D721Med (cell line): ENCODE measurements at regions not wholly inside any gene's neighbourhood (a gene's known extent, or its start where the extent isn't known, plus 50 kb on each side); places are given as distances from the start of the nearest gene placed in this dataset.
"Not testable (repeated sequence)": the region's sequence is repeated elsewhere in the genome, so short reads cannot be mapped to it uniquely, and the experiment has no call there.

Experiments
- DNase-seq: peaks from one replicate; pipeline ENCODE4 v3.0.0; 2011; ENCODE audit warnings: low spot score; ENCODE audit not compliant: insufficient read length
- FAIRE-seq: peaks from 2 replicates; lab custom pipeline; 2011; peaks lifted over from hg19 to GRCh38; lab: Jason Lieb, UNC
- TF ChIP-seq, protein P1 (sequence below): IDR thresholded peaks from 2 replicates; pipeline ENCODE4 v1.5.1; 2012; ENCODE audit warnings: mild to moderate bottlenecking, control low read depth; ENCODE audit not compliant: insufficient read depth; ENCODE audit errors: missing control alignments

DNA sequence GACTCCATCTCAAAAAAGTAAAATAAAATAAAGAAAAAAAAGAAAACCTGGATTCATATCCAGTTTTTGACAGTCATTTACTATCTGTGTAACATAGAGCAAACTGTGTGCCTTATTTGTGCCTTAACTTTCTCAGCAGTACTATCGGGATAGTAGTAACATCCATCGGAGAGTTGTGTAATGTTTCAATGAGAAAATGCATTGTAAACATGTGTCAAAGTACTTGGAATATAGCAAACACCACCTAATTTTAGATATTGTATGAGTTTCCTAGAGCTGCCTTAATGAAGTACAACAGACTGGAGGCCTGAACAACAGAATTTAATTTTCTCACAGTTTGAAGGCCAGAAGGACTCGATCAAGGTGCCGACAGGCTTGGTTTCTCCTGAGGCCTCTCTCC lies 81.3 kb upstream of the CDC42EP3 start:
- DNase-seq (no peak), FAIRE-seq (no peak)
- TF ChIP-seq, protein P1, sequence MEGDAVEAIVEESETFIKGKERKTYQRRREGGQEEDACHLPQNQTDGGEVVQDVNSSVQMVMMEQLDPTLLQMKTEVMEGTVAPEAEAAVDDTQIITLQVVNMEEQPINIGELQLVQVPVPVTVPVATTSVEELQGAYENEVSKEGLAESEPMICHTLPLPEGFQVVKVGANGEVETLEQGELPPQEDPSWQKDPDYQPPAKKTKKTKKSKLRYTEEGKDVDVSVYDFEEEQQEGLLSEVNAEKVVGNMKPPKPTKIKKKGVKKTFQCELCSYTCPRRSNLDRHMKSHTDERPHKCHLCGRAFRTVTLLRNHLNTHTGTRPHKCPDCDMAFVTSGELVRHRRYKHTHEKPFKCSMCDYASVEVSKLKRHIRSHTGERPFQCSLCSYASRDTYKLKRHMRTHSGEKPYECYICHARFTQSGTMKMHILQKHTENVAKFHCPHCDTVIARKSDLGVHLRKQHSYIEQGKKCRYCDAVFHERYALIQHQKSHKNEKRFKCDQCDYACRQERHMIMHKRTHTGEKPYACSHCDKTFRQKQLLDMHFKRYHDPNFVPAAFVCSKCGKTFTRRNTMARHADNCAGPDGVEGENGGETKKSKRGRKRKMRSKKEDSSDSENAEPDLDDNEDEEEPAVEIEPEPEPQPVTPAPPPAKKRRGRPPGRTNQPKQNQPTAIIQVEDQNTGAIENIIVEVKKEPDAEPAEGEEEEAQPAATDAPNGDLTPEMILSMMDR = no peak

DNA sequence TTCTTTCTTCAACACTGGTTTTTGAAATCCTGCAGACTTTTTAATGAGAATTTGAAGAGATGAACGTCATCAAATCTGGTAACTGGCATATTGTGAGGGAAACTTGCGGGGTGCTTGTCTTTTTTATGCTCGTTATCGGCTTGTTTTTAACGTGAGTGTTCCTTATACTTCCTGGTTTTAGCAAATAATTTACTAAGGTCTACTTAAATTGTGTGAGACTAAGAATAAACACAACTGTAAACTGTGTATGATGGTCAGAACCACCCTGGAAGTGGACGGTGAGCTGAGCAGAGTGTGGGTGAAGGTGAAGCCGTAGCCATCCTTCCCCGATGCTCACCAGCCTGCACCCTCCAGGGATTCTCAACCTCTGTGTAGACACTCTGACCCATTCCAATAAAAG lies 82.3 kb upstream of the CDC42EP3 start:
- DNase-seq (no peak), FAIRE-seq (no peak)
- TF ChIP-seq, protein P1 = no peak

DNA sequence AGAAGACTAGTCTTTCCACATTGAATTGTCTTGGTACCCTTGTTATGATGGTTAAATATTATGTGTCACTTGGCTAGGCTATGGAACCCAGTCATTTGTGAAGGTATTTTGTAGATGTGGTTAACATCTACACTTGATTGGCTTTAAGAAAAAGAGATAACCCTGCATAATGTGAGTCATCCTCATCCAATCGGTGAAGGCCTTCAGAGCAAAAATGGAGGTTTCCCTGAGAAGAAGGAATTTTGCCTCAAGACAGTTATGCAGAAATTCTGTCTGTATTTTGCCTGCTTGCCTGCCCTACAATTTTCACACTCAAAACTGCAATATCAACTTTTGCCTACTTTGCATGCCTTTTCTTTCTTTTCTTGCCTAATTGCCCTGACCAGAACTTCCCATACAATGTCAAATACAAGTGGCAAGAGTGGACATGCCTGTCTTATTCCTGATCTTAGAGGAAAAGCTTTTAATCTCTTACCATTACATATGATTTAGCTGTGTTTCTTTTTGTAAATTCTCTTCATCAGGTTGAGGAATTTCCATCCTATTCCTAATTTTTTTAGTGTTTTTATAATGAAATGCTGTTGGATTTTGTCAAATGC lies 84.6 kb upstream of the CDC42EP3 start:
- not testable (repeated sequence) for DNase-seq, FAIRE-seq

DNA sequence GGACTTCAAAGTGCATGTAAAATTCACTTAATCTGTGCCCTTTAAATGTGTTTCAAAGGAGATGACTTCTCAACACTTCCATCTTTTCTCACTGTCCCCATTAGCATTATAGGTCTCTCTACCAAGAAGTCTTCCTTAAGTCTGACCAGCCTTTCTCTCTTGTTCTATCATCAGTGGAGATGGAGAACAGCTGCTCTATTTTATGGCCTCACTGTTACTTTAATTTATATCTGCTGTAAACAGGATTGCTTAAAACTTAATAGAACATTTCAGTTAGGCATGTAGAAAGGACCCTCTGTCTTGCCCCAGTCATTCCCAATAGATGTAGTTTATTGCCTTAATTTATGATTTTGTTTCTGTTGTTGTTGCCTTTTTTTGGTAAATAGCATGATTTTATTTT lies 86.0 kb upstream of the CDC42EP3 start:
- FAIRE-seq = not testable (repeated sequence)

DNA sequence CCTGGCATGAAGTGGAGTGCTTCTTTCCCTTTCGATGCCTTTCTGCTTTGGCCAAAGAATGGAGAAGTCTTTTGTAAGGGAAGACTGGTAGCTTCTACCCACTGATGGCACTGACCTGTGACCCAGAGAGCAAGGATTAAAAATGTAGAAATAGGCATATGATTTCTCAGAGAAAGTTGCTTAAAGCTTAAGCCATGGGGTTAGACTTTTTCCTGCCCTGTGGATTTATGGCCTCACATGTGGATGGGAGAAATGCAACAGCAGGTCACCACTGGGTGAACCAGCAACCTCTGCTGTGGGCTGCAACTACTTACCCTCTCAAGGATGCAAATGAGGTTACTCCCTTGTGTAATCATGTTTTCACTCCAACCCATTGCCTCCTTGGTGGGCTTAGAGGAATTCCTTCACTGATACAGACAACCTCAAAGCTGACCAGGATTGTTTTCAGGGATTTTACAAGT lies 86.7 kb upstream of the CDC42EP3 start:
- FAIRE-seq, DNase-seq: not testable (repeated sequence)

More for the DNA sequence above, 86.0 kb upstream of the CDC42EP3 start:
- not testable (repeated sequence) for DNase-seq

DNA sequence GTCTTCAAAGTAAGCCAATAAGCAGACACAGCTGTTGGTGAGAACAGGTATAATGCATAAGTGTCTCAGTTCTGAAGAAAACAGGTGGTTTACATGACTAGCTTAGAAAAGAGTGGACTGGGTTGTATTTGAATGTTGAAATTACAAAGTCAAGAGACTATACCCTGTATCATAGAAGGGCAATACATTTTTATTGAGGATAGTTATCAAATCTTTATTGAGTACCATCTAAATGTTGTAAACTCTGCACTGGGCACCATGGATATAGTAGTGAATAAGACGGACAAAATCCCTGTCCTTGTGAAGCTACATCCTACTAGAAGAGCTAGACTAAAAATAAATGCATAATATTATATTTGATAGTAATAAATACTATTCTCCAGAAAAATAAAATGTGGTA lies 88.5 kb upstream of the CDC42EP3 start:
- FAIRE-seq, DNase-seq: not testable (repeated sequence)

DNA sequence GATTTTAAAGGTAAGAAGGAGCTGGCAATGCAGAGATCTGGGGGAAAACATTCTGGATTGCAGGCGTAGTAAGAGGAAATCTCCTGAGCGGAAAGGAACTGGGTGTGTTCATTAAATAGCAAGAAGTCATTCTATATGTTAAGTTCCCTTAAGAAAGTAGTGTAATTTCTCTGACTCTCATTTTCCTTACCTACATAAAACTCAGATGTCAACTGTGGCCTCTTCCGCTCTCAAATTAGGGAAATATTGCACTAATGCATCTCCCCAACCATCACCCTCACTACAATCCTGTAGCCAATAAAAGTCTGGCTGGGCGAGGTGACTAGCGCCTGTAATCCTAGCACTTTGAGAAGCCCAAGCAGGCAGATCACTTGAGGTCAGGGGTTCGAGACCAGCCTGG lies 89.0 kb upstream of the CDC42EP3 start:
- DNase-seq (no peak), FAIRE-seq (no peak)

DNA sequence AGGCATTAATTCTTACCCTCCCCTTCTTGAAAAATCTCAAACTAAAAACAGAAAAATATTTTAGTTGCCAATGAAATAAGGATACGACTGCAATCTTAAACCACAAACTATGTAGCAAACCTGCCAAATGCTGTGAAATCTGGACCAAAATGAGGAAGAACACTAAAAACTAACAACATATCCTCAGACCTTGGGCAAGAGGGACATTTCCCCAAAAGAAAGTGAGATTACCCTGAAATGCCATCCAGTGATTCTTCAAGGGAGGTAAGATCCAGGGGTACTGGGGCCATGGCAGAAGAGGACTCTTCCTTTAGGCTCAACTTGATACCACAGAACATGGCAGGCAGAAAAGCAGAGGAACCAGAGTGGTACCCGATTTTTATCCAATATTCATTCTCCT lies 90.8 kb upstream of the CDC42EP3 start:
- DNase-seq, FAIRE-seq: not testable (repeated sequence)

More for the DNA sequence above, 89.0 kb upstream of the CDC42EP3 start:
- TF ChIP-seq, protein P1 = no peak

DNA sequence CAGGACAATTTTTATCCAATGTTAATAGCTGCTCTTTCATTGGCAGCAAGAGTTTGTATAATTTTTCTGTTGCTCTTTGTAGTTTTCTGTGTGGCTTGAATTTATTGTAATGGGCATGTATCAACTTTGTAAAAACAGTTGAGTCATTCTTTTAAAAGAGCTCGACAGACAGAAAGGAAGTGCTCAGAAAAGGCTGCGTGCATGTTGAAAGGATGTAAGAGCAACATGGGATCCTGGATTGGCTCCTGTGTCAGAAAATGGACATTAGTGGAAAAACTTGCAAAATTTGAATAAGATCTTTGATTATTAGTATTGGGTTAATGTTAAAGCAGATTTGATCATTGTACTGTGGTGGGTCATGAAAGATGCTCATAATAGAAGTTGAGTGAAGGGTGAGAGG lies 93.3 kb upstream of the CDC42EP3 start:
- FAIRE-seq (no peak), DNase-seq (no peak)
- TF ChIP-seq, protein P1 = no peak

DNA sequence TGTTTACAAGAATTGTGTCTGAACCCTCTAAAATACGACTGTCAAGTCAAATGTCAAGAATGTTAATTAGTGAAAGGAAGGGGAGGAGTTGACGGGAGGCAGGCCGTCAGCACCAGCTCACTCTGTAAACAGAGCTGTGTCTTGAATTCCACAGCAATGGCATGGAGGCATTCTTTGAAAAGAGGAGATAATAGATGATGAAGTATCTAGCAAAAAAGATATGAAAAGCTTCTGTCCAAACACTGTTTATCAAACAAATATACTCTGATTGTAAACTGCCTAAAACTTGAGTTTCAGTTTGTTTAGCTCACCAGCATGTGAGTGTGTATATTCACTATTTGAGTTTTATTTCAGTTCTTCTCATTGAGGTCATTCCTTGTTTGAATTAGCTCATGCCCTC lies 94.7 kb upstream of the CDC42EP3 start:
- no peak for FAIRE-seq
- no peak for DNase-seq
- TF ChIP-seq, protein P1 = no peak
